Stimulated activated CD4-positive, alpha-beta T cell treated with anti-CD3 and anti-CD28 coated beads, Interleukin-15, amount 100 ng/mL, for 1 hour (primary cell): ENCODE measurements at regions not wholly inside any gene's neighbourhood (a gene's known extent, or its start where the extent isn't known, plus 50 kb on each side); places are given as distances from the start of the nearest gene placed in this dataset.
"Not testable (repeated sequence)": the region's sequence is repeated elsewhere in the genome, so short reads cannot be mapped to it uniquely, and the experiment has no call there.

Experiments
- DNase-seq, 2 donors: peaks; one replicate each; pipeline ENCODE4 v3.0.0-alpha.2; 2020; ENCODE audit warnings: low read depth in 1 of 2, low spot score in 1 of 2

GRCh38 chr5:90071656-90072055 is 337.9 kb downstream of the CETN3 start:
- DNase-seq, result no peak

- no peak for DNase-seq
Observed at GRCh38 chr5:90071066-90071465, 338.5 kb downstream of the CETN3 start.

- DNase-seq, result no peak
Observed at GRCh38 chr5:90066920-90067319, 342.6 kb downstream of the CETN3 start.

DNA sequence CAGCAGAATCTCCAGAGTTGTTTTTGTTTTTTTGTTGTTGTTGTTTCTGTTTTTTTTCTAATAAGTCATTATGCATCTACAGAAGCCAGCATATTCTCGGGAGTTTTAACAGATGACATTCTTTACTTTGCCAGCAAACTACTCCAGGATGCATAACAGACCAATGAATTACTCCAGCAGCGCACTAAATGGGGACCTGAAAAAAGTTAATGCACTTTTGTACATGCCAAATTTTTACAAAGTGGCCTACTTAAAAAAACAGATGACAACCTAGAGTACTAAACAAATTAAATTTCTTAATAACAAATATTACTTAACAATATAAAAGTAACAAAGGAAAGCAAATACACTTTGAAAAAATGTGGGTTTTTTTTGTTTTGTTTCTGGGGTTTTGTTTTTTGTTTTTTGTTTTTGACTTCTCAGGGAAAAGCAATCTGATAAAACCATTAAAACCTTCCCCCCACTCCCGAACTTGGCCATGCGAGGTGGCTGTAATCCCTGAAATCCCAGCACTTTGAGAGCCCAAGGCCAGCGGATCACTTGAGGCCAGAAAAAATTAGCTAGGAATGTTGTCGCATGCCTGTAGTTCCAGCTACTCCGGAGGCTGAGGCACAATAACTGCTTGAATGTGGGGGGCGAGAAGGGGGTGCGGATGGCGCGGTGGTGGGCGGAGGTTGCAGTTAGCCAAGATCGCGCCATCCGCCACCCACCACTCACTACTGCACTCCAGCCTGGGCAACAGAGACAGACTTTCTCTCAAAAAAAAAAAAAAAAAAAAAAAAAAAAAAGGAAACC is 352.4 kb downstream of the CETN3 start:
- DNase-seq, result no peak

- DNase-seq, result no peak
Observed at GRCh38 chr5:90055831-90056328, 353.7 kb downstream of the CETN3 start.

DNA sequence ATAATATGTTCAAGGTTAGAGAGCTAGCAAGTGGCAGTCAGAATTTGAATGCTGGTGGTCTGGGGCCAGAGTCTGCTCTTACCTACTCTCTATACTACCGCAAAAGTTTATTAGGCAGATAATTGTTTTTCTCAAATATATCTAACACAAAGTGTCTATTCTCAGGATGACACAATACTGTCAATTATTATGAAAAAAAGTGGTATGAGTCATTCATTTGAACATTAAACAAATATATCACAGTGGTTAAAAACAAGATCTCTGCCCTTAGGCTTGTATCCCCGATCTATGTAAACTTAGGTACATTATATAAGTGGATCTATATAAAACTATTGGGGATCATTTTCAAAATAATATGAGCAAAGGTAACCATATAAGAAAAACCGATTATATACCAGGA is 354.9 kb downstream of the CETN3 start:
- DNase-seq, result no peak

GRCh38 chr5:90051756-90052155 is 357.8 kb downstream of the CETN3 start:
- no peak for DNase-seq

DNA sequence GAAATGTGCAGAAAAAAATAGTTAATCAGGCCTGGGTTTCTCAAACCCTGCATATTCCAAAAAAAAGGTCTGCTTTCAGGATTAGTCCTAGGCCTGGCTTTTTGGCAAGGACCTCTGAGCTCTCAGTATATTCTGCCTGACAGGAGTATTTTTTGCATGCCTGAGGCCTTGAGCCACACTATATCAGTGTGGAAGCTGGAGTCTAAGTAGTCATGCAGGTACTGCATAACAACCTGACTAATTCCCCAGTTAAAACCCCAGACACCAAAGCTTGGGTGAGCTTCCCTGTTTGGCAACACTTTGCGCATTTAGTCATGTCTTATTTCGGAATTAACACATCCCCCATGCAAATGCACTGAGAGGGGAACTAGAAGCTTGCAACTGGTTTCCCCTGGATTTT is 359.5 kb downstream of the CETN3 start:
- no peak for DNase-seq

- no peak for DNase-seq
Observed at GRCh38 chr5:90047113-90047512, 362.4 kb downstream of the CETN3 start.

GRCh38 chr5:90040082-90040481 is 369.5 kb downstream of the CETN3 start:
- not testable (repeated sequence) for DNase-seq

DNA sequence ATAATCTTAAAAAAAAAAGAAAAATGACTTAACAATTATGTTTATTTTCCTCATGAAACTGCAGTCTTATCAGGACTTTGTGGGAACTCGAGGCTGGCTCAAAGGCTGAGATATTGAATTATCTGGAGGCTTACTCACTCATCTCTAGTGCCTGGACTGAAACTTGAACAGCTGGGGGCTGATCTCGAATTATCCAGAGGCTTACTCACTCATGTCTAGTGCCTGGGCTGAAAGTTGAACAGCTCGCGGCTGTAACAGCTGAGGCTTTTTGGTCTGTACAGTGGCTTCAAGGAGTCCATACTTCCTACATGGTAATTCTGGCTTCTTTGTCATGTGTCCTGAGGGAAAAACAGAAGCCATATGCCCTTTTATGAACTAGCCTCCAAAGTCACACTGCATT is 371.9 kb downstream of the CETN3 start:
- DNase-seq, result no peak

DNA sequence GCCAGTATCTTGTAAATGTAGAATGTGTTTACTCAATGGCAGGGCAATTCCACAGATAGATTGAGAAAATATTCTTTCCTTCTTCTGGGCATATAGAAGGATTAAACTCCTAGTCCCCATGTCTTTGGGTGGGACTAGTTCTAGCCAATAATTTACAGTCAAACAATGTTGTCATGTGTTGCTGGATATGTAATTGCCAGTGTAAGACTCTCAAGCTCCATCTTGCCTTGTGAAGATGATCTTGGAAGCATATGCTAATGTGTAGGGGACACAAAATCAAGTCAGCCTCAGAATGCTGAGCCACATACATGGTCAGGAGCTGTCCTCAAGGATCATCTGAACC is 386.9 kb downstream of the CETN3 start:
- no peak for DNase-seq

- DNase-seq, result no peak
Observed at GRCh38 chr5:90022002-90022710, 387.4 kb downstream of the CETN3 start.

DNA sequence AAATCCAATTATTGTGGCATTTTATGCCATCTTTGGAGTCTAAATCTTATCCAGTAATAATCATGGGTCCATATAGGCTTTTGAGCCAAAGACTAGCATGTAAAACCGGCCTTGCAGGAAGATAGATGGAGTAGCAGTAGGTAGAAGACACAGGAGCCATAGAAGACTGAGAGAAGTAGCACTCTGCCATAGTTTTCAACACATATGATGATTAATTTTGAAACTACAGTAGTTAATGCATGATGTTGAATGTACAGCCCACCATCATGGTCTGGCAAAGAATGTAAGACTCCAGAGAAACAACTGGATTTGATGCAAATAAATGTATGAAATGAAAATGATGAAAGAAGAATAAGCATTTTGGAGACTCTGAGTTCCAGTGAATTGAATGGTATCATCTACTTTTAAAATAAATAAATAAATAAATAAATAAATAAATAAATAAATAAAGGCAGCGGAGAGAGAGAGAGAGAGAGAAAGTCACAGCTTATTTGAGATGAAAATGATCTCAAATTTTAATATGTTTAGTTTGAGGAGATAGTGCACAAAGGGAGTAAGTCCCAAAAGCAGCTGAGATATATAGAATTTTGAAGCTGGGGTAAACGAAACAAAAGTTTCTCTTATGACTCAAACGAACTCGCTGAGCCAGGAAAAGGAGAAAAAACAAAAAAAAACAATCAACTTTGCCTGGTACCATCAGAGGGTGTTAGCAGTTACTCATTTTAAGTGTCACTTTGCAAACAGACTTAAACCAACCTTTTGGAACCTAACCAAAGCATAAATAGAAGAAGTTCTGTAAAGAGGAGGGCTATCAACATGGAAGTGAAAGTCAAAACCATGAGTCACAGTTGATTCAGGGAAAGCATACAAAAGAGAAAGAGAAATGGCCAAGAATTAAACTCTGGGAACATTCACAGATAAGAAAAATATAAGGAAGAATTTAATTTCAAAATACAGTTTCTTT is 388.7 kb downstream of the CETN3 start:
- no peak for DNase-seq

DNA sequence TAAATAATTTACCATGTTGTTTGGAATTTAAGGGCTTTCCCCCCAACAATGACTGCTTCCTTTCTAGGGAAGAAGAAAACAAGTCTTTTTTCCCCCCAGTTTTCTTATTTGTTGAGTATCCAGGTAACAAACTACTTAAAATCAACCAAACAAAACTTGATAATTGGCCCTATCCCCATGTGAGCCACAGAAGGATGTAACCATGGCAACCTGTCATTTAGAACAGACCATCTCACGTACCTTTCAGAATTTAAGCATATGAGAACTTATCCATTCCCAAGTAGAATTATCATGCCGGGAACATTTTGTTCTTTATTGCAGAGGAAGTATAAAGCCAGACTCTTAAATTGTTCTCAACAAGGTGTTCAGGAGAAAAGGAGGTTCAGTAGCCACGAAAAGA is 392.3 kb downstream of the CETN3 start:
- DNase-seq, result no peak

DNA sequence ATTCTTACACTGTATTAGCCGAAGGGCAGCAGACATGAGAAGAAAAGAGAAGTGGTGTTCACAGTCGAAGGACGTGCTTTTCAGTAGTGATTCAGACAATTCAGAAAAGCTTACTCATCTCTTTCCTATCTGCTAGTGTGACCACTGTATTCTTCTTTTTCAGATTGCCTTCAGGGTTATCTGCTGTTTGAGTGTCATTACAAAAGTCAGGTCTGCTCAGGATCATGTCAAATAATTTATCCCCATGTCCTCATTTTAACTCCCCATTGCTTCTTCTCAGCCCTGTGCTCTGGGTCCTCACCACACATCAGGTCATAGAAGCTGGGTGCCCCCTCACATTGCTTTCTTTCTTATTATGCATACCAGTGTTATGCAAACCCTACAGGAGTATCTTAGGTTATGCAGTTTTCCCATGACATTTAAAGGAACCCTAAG is 394.0 kb downstream of the CETN3 start:
- DNase-seq, result no peak

GRCh38 chr5:90014420-90014819 is 395.1 kb downstream of the CETN3 start:
- DNase-seq, result no peak

GRCh38 chr5:90000351-90000750 is 409.2 kb downstream of the CETN3 start:
- no peak for DNase-seq

DNA sequence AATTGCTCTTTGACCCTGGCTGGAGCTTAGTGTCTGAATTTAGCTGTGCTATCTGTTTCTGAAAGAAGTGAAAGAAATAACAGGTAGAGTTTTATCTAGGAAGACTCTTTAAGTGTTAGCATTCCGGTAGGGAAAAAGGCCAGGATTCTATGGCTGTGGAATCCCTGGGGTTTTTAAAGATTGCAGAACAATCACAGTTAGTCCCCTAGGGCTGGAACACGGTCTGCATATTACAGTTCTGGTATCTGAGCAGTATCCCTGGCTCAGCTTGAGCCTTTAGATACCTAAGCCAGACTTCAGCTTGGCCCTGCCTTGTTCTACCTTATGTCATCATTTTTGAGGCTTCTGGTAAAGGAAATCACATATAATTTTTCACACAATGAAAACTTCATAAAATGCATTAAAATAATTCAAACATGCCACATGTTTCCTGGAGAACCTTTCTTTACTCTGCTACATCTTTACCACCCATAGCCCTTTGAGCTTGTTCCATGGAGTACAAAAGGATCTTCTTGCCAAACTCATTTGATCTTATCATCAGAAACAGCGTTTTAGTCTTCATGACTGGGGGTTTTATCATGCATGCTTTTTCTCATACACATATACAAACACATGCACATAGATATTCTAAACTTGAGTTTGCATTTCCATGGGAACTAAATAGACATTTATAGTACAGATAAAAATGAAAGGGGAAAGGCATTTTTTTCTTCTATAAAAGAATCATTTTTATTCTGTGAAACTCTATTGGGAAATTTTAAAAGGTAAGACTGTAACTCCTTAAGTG is 410.8 kb downstream of the CETN3 start:
- no peak for DNase-seq

DNA sequence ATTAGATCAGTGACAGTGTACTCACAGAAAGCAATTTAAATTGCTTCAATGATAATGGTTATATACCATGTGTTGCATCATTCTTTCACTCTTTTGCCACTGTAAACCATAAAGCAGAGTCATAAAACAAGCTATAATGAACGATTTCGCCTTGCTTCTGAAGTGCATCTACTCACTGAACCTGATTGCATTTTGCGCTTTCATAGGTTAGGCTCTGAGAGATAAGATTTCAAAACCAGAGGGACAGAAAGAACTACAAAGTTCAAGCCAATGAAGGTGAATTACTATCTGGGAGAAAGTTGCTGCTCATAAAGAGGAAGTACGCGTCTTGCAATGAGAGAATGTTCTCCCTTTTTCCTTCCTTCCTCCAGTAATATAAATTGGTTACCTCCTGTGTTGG is 412.7 kb downstream of the CETN3 start:
- DNase-seq, result no peak

GRCh38 chr5:89996335-89996734 is 413.2 kb downstream of the CETN3 start:
- DNase-seq, result no peak
